ENCODE measurements at regions not wholly inside any gene's neighbourhood (a gene's known extent, or its start where the extent isn't known, plus 50 kb on each side); places are given as distances from the start of the nearest gene placed in this dataset.

GRCh38 chr12:30415777-30416176 is 279.9 kb downstream of the IPO8 start:
- DNase-seq (no peak), ATAC-seq (ENCODE audit: low read depth) (no peak)
- Histone ChIP-seq H3K18ac (ENCODE audit: low read depth, low read length) (no peak overlapping the region), H4K20me1 (ENCODE audit: insufficient read depth, low read length) (no peaks in the 10 kb centered on the region), H3K4me2 (ENCODE audit: low read depth, low read length) (no peak overlapping the region), H4K5ac (ENCODE audit: low read depth, low read length) (no peak overlapping the region), H2BK5ac (ENCODE audit: low read depth, low read length, poor library complexity, severe bottlenecking) (no peak overlapping the region), H3K9me3 (ENCODE audit: control insufficient read depth, insufficient read depth, low read length) (no peaks in the 10 kb centered on the region), H2AK5ac (ENCODE audit: low read depth, low read length) (no peak overlapping the region), H3K23ac (ENCODE audit: low read depth, low read length) (no peak overlapping the region), H3K9me1 (ENCODE audit: insufficient read depth, low read length) (no peaks in the 10 kb centered on the region), H4K91ac (ENCODE audit: insufficient read depth, low read depth, low read length) (no peak overlapping the region), H3K4ac (ENCODE audit: low read depth, low read length) (no peak overlapping the region), H4K8ac (ENCODE audit: low read depth in 2 of 2, low read length in 2 of 2) (no peak overlapping the region), H3K79me1 (ENCODE audit: low read depth in 1 of 2, low read length in 2 of 2) (no peaks in the 10 kb centered on the region), H2BK15ac (ENCODE audit: low read depth, low read length) (no peak overlapping the region), H3K27me3 (ENCODE audit: control insufficient read depth, insufficient read depth, low read length) (no peaks in the 10 kb centered on the region), H2BK120ac (ENCODE audit: low read depth, low read length) (no peak overlapping the region), H2BK20ac (ENCODE audit: low read depth, low read length) (no peak overlapping the region), H2AK9ac (replicated peaks; ENCODE audit: low read depth, low read length, poor library complexity) (no peak overlapping the region), H3K14ac (replicated peaks; ENCODE audit: low read depth, low read length) (no peak overlapping the region), H3K56ac (ENCODE audit: extremely low read depth, insufficient read depth, low read length) (no peak overlapping the region), H3K4me3 (ENCODE audit: insufficient read depth, low read depth, low read length) (no peak overlapping the region), H3K9ac (ENCODE audit: low read depth, low read length) (no peak overlapping the region), H3K27ac (ENCODE audit: insufficient read depth, low read length) (no peak overlapping the region), H3K4me1 (ENCODE audit: control insufficient read depth, insufficient read depth, low read length) (no peaks in the 10 kb centered on the region), H2AFZ (replicated peaks; ENCODE audit: low read length, poor library complexity) (no peak overlapping the region), H3K36me3 (ENCODE audit: control insufficient read depth, insufficient read depth, low read length) (no peaks in the 10 kb centered on the region)
- dilution Hi-C loops (cut with HindIII; ENCODE audit: low sequenced_read_pairs, unreplicated experiment), result no loop called here
- in situ Hi-C loops (cut with MboI; ENCODE audit: low sequenced_read_pairs), result no loop called here
- intact Hi-C loops (cut with micrococcal nuclease), result no loop called here
- 74% methylated on average over 4 of the region's 4 CpGs; no CpG with 5 or more reads in 1 of the 2 experiments for WGBS, 2 experiments (ENCODE audit: extremely low coverage in 2 of 2, insufficient read length in 1 of 2)
- CTCF ChIA-PET, result interaction anchor here (1.0 kb wide), 1 partner anchor 25 kb away, joined by 3 read pairs; no protein-coding TSS in a partner anchor
- POLR2A ChIA-PET (ENCODE audit: unreplicated experiment), result no interaction called here
- no TSS peak for BruUV-seq (replicated peaks)
- TF ChIP-seq CEBPB (IDR thresholded peaks at IDR 0.05; ENCODE audit: low read depth, low read length) (no peak), FOS (IDR thresholded peaks at IDR 0.05; ENCODE audit: low read depth, low read length) (no peak)
